ENCODE measurements at regions not wholly inside any gene's neighbourhood (a gene's known extent, or its start where the extent isn't known, plus 50 kb on each side); places are given as distances from the start of the nearest gene placed in this dataset.

- TF ChIP-seq JUND (IDR thresholded peaks at IDR 0.05; ENCODE audit: low read length), result no peak
- TF ChIP-seq CREB1 (IDR thresholded peaks at IDR 0.05), result no peak
- no peak for TF ChIP-seq SP1 (IDR thresholded peaks at IDR 0.05; ENCODE audit: low read depth, low read length)
- TF ChIP-seq E2F6 (IDR thresholded peaks at IDR 0.05), result no peak
- TF ChIP-seq POU5F1 (IDR thresholded peaks at IDR 0.05; ENCODE audit: low read depth, low read length), result no peak
- TF ChIP-seq TEAD4 (IDR thresholded peaks at IDR 0.05; ENCODE audit: low read depth, low read length), result no peak
- no peak for TF ChIP-seq GABPA (IDR thresholded peaks at IDR 0.05; ENCODE audit: borderline replicate concordance, insufficient read depth, low read length)
These were observed 498.1 kb downstream of the TLE1 start (continued) for GRCh38 chr9:81191222-81191621.
